Peyer's patch (tissue), 4 donors: ENCODE measurements at regions not wholly inside any gene's neighbourhood (a gene's known extent, or its start where the extent isn't known, plus 50 kb on each side); places are given as distances from the start of the nearest gene placed in this dataset.

Experiments
- CTCF ChIP-seq, 6 experiments: fragments of 450-650 bp in 4 of 6; fragments of 200-600 bp in 2 of 6; sonication (generic) in 1 of 6; IDR thresholded peaks; one replicate each; pipeline ENCODE4 v1.5.1; 2017 to 2019; ENCODE audit warnings: antibody characterized with exemption in 6 of 6, mild to moderate bottlenecking in 3 of 6, moderate library complexity in 1 of 6
- POLR2A ChIP-seq, 2 donors: fragments of 450-650 bp; IDR thresholded peaks; one replicate each; pipeline ENCODE4 v1.5.1; 2017; ENCODE audit warnings: antibody characterized with exemption in 2 of 2, mild to moderate bottlenecking in 2 of 2, moderate library complexity in 2 of 2

- TF ChIP-seq CTCF (IDR thresholded peaks at IDR 0.05) = no peak
- no peak for TF ChIP-seq POLR2A (IDR thresholded peaks at IDR 0.05)
These were observed 50.1 kb upstream of the JPH3 start for GRCh38 chr16:87552072-87552718.
